AG04449 (cell line): ENCODE measurements at regions not wholly inside any gene's neighbourhood (a gene's known extent, or its start where the extent isn't known, plus 50 kb on each side); places are given as distances from the start of the nearest gene placed in this dataset.

ENCODE experiments used
- CTCF ChIA-PET: fragments of 350-600 bp; formaldehyde crosslinking; extraction: SDS; loops from one replicate; lab custom pipeline; 2021; ENCODE audit warnings: antibody characterized with exemption; lab: Yijun Ruan, JAX
- POLR2A ChIA-PET: fragments of 400-600, 350-600 bp; formaldehyde crosslinking; extraction: SDS; loops from one replicate; lab custom pipeline; 2020; ENCODE audit warnings: antibody characterized with exemption, inconsistent platforms; lab: Yijun Ruan, JAX
- DNase-seq: peaks from one replicate; pipeline ENCODE4 v3.0.0-alpha.2; 2010; ENCODE audit warnings: low read depth, low spot score
- H3K4me3 ChIP-seq: 2 replicates; pipeline ENCODE4 v1.5.1; 2011; ENCODE audit warnings: low read depth, mild to moderate bottlenecking, control low read depth, low read length
- CTCF ChIP-seq: IDR thresholded peaks from one replicate; pipeline ENCODE4 v1.5.1; 2011; ENCODE audit warnings: mild to moderate bottlenecking, moderate library complexity, low read length, control low read depth, inconsistent platforms; ENCODE audit not compliant: insufficient read depth; ENCODE audit errors: missing control alignments

GRCh38 chr15:77706482-77707244, 74.0 kb upstream of the LINGO1 start:
- no peak overlapping the region for H3K4me3 ChIP-seq
- no peak for TF ChIP-seq CTCF
- CTCF ChIA-PET, result interaction anchor here (0.9 to 1.7 kb wide), 2 partner anchors 72 to 116 kb away, joined by 4 read pairs; no protein-coding TSS in a partner anchor
- POLR2A ChIA-PET, result no interaction called here
- DNase-seq, result no peak

GRCh38 chr15:77702211-77702957, 69.7 kb upstream of the LINGO1 start:
- no peak overlapping the region for H3K4me3 ChIP-seq
- ChIA-PET POLR2A (no interaction called here), CTCF (interaction anchor here (0.6 kb wide), 1 partner anchor 69 kb away, joined by 3 read pairs; no protein-coding TSS in a partner anchor)
- DNase-seq, result no peak
- no peak for TF ChIP-seq CTCF

- DNase-seq, result no peak
- no peak overlapping the region for H3K4me3 ChIP-seq
- CTCF ChIA-PET, result no interaction called here
- POLR2A ChIA-PET, result no interaction called here
- no peak for TF ChIP-seq CTCF
Observed at GRCh38 chr15:77698481-77698880, 65.8 kb upstream of the LINGO1 start.

- no peak overlapping the region for H3K4me3 ChIP-seq
- no peak for DNase-seq
- POLR2A ChIA-PET, result no interaction called here
- no peak for TF ChIP-seq CTCF
- CTCF ChIA-PET, result no interaction called here
Observed at GRCh38 chr15:77697893-77698292, 65.2 kb upstream of the LINGO1 start.

- ChIA-PET POLR2A (no interaction called here), CTCF (no interaction called here)
- no peak for TF ChIP-seq CTCF
- DNase-seq, result no peak
- H3K4me3 ChIP-seq, result no peak overlapping the region
Observed at GRCh38 chr15:77696871-77697270, 64.2 kb upstream of the LINGO1 start.

GRCh38 chr15:77695961-77696582, 63.4 kb upstream of the LINGO1 start:
- H3K4me3 ChIP-seq, result no peak overlapping the region
- TF ChIP-seq CTCF, result no peak
- CTCF ChIA-PET, result no interaction called here
- POLR2A ChIA-PET, result no interaction called here
- DNase-seq, result no peak
